GM21381 (cell line): ENCODE measurements at regions not wholly inside any gene's neighbourhood (a gene's known extent, or its start where the extent isn't known, plus 50 kb on each side); places are given as distances from the start of the nearest gene placed in this dataset.
A peak's percentile ranks its signal among the peaks of the same experiment; 100 is the strongest.

Experiments
- ATAC-seq: cut with Tn5 transposase; IDR thresholded peaks from one replicate; pipeline ENCODE4 v1.9.1; 2021; ENCODE audit warnings: mild to moderate bottlenecking, moderate library complexity; ENCODE audit not compliant: unreplicated experiment

DNA sequence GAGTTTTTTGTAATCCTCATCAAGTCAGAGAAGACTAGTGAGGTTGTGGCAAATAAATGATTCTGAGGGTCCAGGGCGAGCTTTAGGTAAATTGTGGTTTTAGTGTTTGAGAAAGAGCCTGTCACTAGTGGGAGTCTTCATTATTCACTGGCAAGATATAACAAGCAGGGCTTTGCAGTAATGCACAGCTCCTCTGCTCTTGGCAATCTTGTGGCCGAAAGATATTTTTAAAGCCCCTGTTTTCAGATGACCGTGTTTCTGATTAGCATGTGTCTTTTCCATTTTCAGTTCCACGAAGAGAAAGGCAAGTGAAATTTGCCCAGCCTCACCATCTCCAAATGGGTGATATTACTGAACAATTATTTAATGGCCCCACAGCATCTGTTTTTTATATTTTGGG lies 154.0 kb upstream of the BCL6 start:
- ATAC-seq, result no peak

DNA sequence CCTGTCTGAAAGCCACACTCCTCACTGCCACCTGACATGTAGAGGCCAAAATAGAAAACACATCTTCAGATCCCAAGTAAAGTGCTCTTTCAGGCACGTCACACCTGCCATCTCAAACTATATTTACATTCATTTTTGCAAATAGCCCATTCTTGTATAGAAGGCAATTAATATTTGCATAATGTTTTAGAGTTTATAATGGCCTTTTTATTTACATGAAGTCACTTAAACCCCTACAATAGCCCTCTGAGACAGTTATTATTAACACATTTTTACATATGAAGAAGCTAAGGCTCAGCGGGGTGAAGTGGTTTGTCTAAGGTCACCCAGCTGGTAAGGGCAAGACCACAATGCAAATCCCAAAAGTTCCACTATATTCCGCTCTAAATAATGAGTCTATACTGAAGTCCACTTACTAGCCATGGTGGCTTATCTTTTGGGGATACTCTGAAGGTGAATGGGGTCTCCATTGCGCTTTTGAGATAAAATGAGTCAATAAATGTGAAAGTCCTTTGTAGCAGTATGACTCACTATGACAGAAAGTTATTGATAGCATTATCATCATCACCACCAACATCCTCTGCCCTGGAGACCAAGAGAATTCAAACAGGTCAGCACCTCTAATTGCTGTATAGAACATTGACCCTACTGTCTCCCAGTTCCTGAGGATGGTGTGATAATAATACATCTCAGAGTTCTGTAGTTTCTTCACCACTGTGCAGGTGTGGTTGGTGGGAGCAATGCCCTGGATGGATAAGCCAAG lies 155.9 kb upstream of the BCL6 start:
- no peak for ATAC-seq

DNA sequence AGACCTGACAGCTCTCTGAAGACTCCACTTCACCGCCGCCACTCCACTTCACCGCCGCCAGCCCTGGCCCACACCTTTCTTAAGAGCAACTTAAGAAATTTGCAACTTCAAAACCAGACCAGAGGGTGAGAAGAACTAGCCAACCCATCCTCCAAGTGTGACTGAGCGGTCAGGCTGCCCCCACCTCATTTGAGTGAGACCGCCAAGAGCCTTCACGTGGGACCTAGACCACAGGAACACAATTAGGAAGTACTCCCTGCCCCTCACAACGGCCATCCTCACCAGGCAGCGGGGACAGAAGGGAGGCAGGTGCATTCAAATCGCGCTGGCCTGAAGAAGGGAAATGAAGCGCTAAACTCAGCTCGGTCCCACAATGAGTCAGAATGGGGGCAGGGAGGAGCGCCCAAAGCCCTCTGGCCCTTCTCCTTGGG lies 156.8 kb upstream of the BCL6 start:
- peak; percentile 71 for ATAC-seq

DNA sequence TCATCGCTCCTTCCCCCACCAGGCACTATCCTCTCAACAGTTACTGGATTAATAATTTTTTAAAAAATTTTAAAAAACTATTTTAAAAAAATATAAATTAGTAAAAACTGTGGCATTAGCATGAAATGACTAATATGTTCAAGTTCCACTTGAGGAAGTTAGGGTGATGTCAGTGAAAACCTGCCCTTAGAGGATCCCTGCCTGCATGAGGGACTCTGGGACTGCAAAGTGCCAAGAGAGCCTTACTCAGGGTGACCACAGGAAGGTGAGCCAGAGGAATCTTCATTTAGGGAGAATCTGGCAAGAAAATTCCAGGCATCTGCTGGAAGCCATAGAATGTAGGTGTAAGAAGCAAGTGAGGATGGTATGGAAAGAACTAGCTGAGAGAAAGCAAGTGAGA lies 157.7 kb upstream of the BCL6 start:
- ATAC-seq, result no peak

DNA sequence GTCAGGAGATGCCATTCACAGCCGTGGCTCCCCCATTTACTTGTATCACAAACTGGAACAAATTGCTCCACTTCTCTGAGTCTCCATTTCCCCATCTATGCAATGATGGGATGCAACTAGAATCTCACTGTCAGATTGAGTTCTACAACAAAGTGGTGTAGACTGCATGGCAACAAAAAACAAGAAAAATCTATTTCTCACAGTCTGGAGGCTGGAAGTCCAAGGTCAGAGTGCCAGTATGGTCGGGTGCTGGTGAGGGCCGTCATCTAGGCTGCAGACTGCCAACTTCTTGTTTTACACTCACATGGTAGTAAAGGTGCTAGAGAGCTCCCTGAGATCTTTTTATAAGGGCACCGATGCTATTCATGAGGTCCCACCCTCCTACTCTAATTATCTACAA lies 158.4 kb upstream of the BCL6 start:
- no peak for ATAC-seq

DNA sequence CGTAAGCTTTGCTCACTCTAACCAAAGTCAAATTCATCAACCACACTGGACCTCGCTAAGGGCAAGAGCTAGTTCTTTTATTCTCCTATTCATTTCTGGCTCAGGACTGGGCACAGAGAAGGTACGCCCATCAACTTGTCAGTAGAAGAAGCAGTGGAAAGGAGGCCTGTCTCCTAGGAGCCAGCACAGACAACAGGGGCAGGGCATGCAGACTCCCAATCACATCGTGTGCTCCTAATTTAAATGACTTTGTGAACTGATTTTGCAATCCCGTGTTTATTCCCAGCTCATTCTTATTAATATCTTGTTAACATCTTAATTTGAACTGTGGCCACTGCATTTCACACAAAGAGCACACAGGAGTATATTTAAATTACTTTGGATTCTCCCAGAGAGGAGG lies 161.1 kb upstream of the BCL6 start:
- no peak for ATAC-seq

DNA sequence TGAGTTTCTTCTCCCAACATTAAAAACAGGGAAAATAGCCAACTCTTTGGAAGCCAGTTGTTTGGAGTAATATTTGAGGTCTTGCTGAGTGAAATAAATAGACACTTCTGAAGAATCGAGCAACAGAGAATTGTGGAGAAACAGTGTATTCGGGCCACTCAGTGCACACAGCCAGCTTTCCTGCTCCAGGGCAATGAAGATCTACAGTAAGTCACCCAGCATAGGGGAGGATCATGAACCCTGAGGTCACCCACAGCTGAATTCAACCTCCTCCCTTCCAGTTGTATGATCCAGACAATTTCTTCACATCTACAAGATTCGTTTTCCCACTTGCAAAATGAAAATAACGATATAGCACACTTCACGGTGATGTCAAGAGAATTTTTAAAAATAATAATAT lies 161.7 kb upstream of the BCL6 start:
- ATAC-seq, result no peak

DNA sequence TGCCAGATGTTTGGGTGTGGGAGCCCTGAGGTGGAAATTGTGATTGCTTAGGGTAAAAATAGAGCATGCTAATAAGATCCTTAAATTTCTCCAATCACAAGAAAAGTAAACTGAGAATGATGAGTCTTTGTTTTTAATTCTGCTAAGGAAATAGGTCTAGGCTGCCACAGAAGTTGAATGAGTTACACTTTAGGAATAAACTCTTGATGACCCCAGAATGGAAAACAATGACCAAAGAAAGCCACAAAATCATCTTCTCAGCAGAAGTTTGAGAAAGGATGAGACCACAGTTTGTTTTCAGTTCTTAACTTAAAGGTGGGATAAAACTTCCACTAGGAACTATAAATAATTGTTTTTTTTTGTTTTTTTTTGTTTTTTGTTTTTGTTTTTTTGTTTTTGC lies 164.6 kb upstream of the BCL6 start:
- no peak for ATAC-seq

DNA sequence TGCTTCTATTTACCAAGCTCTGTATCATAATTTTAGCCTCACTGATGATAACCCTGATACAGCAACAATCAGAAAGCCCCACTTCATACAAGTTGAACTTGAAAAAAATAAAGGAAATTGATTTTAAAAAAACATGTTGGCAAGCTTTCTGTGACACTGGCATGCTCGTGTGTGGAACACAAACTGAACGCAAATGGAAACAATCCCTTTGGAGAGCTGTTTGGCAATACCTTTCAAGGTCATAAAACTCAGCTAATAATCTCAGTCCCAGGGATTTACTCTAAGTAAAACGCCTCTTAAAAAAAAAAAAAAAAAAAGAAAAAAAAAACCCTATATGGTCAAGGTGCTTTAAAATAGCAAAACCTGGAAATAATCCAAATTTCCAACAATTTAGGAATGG lies 166.7 kb upstream of the BCL6 start:
- ATAC-seq, result no peak

DNA sequence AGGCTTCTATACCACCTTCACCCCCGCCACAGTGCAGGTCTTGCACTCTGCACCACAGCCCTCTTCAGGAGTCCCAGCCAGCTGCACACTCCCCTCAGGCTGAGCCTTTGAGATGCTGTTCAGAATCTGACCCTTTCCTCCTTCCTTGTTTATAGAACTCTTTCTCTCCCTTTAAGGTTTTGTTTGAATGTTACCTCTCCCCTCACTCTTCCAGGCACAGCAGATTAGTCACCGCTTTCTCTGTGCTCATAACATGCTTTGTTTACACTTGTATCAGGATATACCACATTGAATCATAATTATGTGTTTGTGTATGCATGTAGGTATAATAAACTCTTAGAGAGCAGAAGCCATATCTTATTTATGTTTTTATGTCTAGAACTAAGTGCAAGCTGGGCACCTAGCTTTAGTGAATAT lies 168.4 kb upstream of the BCL6 start:
- ATAC-seq, result no peak

DNA sequence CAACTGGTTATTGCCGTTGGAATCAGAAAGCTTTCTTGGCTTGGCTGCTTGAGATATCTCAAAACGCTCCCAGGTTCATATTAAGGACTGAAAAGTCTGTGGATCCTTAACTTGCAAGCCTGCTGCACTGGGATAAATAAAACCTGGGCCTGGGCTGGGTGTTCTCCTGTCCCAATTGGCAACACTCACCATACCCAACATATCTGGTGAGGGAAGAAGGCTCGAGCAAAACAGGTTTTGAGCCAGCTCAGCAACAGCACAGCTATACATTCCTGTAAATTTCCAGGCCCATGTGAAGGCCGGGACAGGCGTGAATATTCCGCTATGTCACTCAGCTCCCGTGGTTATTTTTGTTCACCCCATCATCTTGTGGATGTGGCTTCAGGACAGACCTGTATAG lies 169.0 kb upstream of the BCL6 start:
- ATAC-seq, result no peak

DNA sequence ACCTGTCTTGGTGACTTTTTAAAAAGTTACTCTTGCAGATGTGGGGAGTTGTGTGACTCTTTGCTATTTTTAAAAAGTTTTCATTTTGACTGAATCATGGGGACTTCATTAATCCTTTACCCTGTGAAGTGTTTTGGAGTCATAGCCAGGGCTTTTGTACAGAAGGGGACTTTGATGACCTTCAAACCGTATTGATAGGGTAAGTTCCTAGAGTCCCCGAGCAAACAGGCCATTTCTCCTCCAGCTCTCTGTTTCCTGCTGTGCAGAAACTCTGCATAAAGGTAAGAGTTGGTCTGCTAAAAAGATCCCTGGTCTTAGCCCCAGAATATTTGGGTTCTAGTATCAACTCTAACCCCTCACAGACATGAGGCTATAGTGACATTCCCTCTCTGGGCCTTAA lies 170.8 kb upstream of the BCL6 start:
- no peak for ATAC-seq

DNA sequence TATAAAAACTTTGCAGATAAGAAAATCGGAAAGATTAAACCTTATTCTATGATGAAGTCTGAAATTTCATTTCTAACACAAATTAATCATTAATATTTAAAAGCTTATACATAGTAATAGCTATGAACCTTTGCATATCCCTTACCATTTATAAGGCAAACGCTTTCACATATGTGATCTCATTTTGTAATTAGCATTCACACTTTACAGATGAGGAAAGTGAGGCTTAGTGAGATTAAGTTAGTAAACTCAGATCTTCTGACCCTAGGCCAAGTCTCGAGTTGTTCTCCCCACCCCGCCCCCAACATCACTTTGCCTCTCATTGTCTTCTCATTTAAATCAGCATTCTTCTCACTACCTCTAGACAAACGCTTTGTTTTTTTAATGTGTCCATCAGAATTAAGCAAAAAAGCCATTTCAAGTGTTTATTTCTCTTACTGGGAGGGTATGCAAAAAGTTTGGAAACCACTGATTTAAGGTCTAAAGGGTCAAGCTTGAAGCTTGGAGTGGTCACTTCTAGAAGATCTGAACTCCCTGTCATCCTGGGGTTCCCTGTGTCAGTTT lies 172.9 kb upstream of the BCL6 start:
- ATAC-seq, result no peak

DNA sequence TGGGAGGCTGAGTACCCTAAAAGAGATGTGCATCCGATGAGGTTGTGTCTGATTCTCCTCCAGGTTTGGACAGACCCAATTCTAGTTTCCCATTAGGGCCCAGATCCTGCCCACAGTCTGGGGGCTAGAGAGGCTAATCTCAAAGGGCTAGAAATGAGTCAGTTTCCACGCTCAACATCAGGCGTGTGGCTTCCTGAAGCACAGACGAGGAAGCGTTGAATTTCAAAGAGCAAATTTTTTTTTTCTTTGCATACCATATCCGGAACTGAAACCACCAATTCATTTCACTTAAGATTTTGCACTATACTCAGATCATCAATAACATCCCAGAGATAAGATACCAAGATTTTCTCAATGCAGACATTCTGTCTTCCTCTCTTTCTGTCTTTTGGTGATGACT lies 173.8 kb upstream of the BCL6 start:
- peak; percentile 92 for ATAC-seq

DNA sequence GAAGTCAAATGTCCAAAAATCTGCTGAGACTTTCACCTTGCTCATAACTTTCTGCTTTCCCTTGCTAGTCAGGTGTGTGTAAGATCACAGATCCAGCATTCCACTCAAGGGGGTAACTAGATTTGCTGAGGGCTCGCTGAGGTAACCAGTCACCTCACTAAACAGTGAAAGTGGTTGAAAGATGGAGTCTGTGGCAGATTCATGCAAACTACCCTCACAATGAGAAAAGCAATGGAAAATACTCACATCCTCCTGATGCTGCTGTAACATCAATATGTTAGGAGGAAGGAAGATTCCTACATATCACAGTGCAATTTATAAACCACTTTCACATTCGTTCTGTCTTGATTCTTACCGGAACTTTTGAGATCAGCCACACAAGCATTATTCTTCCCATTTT lies 174.3 kb upstream of the BCL6 start:
- peak; percentile 36 for ATAC-seq

DNA sequence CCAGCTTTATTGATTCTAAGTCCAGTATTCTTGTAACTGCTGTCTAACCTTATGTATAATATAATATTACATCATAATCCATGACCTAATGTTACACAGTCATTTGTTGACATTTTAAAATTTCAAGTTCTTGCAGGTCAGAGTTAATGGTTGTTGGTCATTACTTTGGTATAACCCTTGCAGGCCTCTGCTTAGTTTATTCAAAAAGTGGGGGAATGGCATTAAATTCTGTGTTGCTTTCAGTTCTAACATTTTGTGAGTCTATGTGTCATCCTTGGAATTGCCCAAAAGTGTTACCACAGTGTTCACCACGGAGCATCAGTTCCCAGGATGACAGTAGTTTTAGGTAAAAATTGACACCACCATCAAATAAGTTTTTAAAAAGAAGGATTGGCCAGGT lies 174.8 kb upstream of the BCL6 start:
- no peak for ATAC-seq

DNA sequence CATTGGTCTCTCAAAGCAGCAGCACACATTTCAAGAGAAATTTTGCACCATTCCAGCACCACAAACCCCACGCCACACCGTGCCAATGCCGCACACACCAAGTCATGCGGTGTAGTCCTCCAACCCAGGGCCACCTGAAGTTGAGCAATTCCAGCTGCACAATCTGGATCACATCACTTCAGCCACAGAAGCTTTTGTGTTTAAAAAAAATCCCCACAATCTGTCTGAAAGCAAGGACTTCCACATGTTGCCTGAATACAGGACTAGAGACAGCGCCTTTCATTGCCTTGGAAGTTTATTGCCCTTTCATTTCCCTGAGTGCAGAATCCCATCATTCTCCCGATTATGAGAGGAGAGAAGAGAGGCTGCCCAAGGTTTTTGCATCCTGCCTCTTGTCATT lies 175.6 kb upstream of the BCL6 start:
- no peak for ATAC-seq

DNA sequence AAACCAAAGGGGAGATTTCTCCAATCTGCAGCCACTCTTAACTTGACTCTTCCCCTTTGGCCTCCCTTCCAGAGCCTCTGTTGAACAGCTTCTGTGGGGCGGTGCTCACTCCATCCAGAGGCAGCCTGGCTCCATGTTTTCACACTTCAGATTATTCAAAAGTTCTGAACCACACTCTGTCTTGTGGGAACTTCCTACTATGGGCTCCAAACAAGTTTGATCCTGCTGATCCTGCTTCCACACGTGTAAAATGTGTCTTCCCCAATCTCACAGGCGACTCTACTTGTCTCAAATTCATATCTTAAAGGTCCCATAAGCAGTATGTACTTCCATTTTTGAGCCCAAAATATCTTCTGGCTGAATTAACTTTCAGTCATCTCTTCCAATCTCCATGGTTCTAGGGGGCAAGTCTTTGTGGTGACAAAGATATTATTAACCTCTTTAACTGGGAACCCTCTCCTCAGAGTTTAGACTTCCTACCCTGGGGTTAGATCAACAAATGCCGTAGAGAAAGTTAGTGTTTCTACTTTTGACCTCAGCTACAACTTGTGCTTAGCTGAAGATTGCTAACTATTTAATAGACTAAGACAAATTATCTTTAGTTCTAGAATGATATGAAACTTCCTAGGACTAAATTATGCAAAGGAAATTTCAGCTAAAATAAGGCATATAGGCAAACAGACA lies 176.3 kb upstream of the BCL6 start:
- no peak for ATAC-seq

DNA sequence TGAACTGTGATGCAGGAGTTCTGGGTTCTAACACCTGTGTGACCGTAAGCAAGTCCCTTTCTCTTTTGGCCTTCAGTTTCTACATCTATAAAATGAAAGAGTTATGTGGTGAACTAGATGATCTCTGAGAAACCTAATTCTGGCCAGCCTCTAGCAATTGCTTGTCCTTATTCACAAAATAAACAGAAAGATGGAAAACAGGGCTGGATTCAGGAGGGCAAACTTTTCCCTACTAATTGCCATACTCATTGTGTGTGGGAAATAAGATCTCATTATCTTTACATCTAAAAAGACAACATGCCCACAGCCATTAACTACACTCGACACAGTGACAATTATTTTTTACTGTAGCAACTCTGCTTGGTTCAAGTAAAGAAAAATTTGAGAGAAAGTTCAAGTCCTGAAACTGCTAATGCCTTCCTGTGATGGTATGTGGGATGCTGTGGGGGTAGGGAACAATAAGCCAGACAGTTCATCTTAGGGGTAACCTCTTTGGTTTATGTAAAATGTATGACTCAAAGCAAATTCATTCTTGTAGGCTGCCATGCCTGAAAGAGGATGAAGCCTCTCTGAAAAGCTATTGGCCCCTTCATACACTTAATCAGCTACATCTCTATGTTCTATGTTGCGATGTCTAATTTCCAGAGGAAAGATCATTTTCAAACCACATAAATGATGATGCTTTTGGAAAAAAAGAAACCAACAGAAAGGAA lies 177.6 kb upstream of the BCL6 start:
- ATAC-seq, result no peak

DNA sequence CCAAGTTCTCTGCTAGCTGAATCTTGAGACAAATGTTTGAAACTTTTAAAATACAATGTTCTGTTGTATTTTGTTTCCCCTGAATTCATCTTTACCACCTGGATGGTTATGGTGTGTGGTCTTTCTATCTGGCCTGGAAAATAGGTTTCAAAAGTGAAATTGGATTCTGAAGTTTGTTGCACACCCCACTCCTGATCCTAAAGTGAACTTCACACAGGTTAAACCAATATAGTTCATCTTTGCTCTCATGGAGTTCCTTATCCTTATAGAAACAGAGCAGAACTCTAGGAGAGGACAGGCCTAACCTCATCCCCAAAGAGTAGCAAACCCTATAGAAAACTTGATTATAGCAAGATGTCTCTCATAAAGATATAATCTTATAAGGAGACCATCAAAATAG lies 179.4 kb upstream of the BCL6 start:
- no peak for ATAC-seq

DNA sequence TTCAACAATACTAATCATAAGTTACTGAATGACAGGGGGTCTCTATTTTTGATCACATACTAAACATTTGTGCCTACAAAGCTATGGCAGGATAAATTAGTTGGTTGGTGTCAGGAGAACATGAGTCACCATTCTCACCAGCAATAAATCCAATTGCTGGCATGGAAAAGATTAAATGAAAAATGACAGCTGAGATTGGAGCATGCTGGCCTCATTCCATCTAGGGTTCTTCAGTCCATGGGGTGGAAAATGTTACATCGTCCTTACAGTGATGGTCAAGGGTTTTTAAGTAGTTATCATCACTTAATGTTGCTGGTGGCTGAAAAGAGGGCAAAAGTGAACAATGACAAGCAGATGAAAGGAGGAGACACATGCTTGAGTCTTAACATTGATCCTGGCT lies 180.1 kb upstream of the BCL6 start:
- no peak for ATAC-seq

DNA sequence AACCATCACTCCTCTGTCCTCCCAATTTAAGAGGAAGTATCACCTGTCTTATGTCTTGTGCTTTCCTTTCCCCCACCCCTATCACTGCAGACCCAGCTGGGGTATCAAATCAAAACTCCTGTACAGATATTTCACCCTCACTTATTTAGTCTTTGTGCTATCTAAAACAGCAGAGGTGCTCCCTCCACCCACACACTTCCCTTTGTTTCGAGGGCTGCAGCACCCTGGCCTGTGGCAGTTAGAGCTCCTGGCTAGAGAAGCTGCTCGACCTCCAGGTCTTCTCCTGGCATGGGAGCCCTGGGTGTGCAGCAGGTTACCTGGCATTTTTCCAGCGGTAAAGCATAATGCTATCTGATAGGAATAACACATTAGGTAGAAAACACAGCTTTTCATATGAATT lies 181.4 kb upstream of the BCL6 start:
- no peak for ATAC-seq
